Esophagus (tissue), 2 donors: ENCODE measurements at regions not wholly inside any gene's neighbourhood (a gene's known extent, or its start where the extent isn't known, plus 50 kb on each side); places are given as distances from the start of the nearest gene placed in this dataset.
"Not testable (repeated sequence)": the region's sequence is repeated elsewhere in the genome, so short reads cannot be mapped to it uniquely, and the experiment has no call there.

ENCODE experiments used
- H3K27ac ChIP-seq, 2 donors: one replicate each; pipeline ENCODE4 v1.5.1; 2013; ENCODE audit warnings: low read depth in 2 of 2, mild to moderate bottlenecking in 2 of 2, inconsistent platforms in 1 of 2, low read length in 1 of 2, moderate library complexity in 1 of 2
- H3K27me3 ChIP-seq, 2 donors: one replicate each; pipeline ENCODE4 v1.6.1; 2013; ENCODE audit warnings: low read length in 2 of 2, control low read depth in 1 of 2, mild to moderate bottlenecking in 1 of 2; ENCODE audit not compliant: insufficient read depth in 2 of 2, control insufficient read depth in 1 of 2
- H3K36me3 ChIP-seq, 2 donors: one replicate each; pipeline ENCODE4 v1.6.1; 2013; ENCODE audit warnings: low read length in 1 of 2; ENCODE audit not compliant: control insufficient read depth in 2 of 2, insufficient read depth in 2 of 2
- H3K4me1 ChIP-seq, 2 donors: one replicate each; pipeline ENCODE4 v1.6.1; 2013; ENCODE audit warnings: low read length in 1 of 2; ENCODE audit not compliant: control insufficient read depth in 2 of 2, insufficient read depth in 2 of 2
- H3K4me3 ChIP-seq, 2 donors: one replicate each; pipeline ENCODE4 v1.5.1; 2013; ENCODE audit warnings: low read length in 2 of 2, mild to moderate bottlenecking in 2 of 2, low read depth in 1 of 2, moderate library complexity in 1 of 2
- H3K9me3 ChIP-seq, 2 donors: one replicate each; pipeline ENCODE4 v1.6.1; 2013; ENCODE audit warnings: mild to moderate bottlenecking in 2 of 2, low read depth in 1 of 2, low read length in 1 of 2, moderate library complexity in 1 of 2; ENCODE audit not compliant: control insufficient read depth in 2 of 2, insufficient read depth in 1 of 2
- WGBS, 2 donors: extraction: QIAGEN DNeasy Blood & Tissue Kit; methylation state at CpG; one replicate each; pipeline ENCODE4 v1.1.7; 2013; 5-methylcytosine and 5-hydroxymethylcytosine counted together
- donor health status: healthy with polysubstance abuse.
- donor health status: Bipolar disorder and iron deficiency.

GRCh38 chr16:72637306-72637705 lies 410.6 kb downstream of the ZFHX3 start:
- no peak overlapping the region for H3K4me3 ChIP-seq
- H3K9me3 ChIP-seq = peaks cover 0 to 3% of the 10 kb centered on the region in 2 donors
- no peak overlapping the region for H3K27ac ChIP-seq
- no peaks in the 10 kb centered on the region for H3K27me3 ChIP-seq
- whole genome bisulfite sequencing, 2 donors = 56 to 73% methylated on average over 1 of the region's 1 CpG
- H3K36me3 ChIP-seq = no peaks in the 10 kb centered on the region
- no peaks in the 10 kb centered on the region for H3K4me1 ChIP-seq

DNA sequence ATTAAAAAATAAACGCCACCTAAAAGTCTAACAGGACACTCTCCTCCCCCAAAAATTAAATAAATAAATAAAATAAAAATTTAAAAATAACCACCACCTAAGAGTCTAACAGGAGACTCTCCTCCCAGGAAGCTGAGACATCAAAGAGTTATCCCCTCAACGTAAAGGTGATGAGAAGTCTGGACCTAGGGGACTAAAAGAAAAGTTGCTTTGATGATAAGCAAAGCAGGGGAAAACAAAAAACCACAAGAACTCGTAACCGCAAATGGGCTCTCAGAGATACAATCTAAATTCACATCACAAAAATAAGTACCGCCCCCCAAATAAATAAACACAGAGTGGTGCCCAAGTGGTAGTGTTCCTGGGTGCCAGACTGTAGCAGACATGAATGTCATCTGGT lies 412.2 kb downstream of the ZFHX3 start:
- Histone ChIP-seq H3K4me3 (no peak overlapping the region), H3K9me3 (peaks cover 0 to 3% of the 10 kb centered on the region in 2 donors), H3K4me1 (no peaks in the 10 kb centered on the region), H3K36me3 (no peaks in the 10 kb centered on the region), H3K27ac (no peak overlapping the region), H3K27me3 (no peaks in the 10 kb centered on the region)
- WGBS, 2 donors = 87 to 91% methylated on average over 5 of the region's 5 CpGs

GRCh38 chr16:72635104-72635503 lies 412.8 kb downstream of the ZFHX3 start:
- Histone ChIP-seq H3K4me1 (no peaks in the 10 kb centered on the region), H3K9me3 (peaks cover 0 to under 1% of the 10 kb centered on the region in 2 donors), H3K27me3 (no peaks in the 10 kb centered on the region), H3K27ac (no peak overlapping the region), H3K36me3 (no peaks in the 10 kb centered on the region), H3K4me3 (no peak overlapping the region)
- 85 to 91% methylated on average over 4 of the region's 4 CpGs for WGBS, 2 donors

DNA sequence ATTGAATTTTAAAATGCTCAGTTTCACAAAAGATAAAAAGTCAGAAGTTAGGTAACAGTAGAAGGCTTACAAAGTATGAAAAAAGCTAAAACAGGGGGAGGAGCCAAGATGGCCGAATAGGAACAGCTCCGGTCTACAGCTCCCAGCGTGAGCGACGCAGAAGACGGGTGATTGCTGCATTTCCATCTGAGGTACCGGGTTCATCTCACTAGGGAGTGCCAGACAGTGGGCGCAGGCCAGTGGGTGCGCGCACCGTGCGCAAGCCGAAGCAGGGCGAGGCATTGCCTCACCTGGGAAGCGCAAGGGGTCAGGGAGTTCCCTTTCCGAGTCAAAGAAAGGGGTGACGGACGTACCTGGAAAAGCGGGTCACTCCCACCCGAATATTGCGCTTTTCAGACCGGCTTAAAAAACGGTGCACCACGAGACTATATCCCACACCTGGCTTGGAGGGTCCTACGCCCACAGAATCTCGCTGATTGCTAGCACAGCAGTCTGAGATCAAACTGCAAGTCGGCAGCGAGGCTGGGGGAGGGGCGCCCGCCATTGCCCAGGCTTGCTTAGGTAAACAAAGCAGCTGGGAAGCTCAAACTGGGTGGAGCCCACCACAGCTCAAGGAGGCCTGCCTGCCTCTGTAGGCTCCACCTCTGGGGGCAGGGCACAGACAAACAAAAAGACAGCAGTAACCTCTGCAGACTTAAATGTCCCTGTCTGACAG lies 420.6 kb downstream of the ZFHX3 start:
- Histone ChIP-seq H3K4me3 (peak overlapping the region in 1 of 2 donors; percentile 22), H3K27ac (peak overlapping the region in 1 of 2 donors; percentile 55)
- H3K4me1 ChIP-seq, H3K36me3 ChIP-seq, H3K9me3 ChIP-seq, H3K27me3 ChIP-seq: not testable (repeated sequence)
- WGBS, 2 donors = 57 to 67% methylated on average over 15 to 29 of the region's 30 CpGs

GRCh38 chr16:72626623-72627022 lies 421.3 kb downstream of the ZFHX3 start:
- peak overlapping the region in 1 of 2 donors; percentile 3 for H3K4me3 ChIP-seq
- no peaks in the 10 kb centered on the region for H3K36me3 ChIP-seq
- H3K27ac ChIP-seq = no peak overlapping the region

GRCh38 chr16:72621651-72622050 lies 426.3 kb downstream of the ZFHX3 start:
- Histone ChIP-seq H3K27ac (no peak overlapping the region), H3K4me3 (no peak overlapping the region), H3K4me1 (no peaks in the 10 kb centered on the region), H3K36me3 (no peaks in the 10 kb centered on the region), H3K27me3 (no peaks in the 10 kb centered on the region), H3K9me3 (no peaks in the 10 kb centered on the region)
- WGBS, 2 donors = 67 to 85% methylated on average over 3 of the region's 3 CpGs

More at GRCh38 chr16:72626623-72627022, 421.3 kb downstream of the ZFHX3 start:
- H3K27me3 ChIP-seq = no peaks in the 10 kb centered on the region
- H3K9me3 ChIP-seq = no peaks in the 10 kb centered on the region
- H3K4me1 ChIP-seq = no peaks in the 10 kb centered on the region

- no peak overlapping the region for H3K4me3 ChIP-seq
- WGBS, 2 donors = 44 to 63% methylated on average over 2 of the region's 2 CpGs
- H3K27ac ChIP-seq = no peak overlapping the region
- no peaks in the 10 kb centered on the region for H3K36me3 ChIP-seq
- no peaks in the 10 kb centered on the region for H3K27me3 ChIP-seq
- H3K4me1 ChIP-seq = no peaks in the 10 kb centered on the region
- no peaks in the 10 kb centered on the region for H3K9me3 ChIP-seq
Measured at GRCh38 chr16:72620853-72621252, 427.1 kb downstream of the ZFHX3 start.

GRCh38 chr16:72620348-72620747 lies 427.6 kb downstream of the ZFHX3 start:
- Histone ChIP-seq H3K9me3 (no peaks in the 10 kb centered on the region), H3K4me1 (no peaks in the 10 kb centered on the region), H3K27ac (no peak overlapping the region), H3K4me3 (no peak overlapping the region), H3K36me3 (no peaks in the 10 kb centered on the region), H3K27me3 (no peaks in the 10 kb centered on the region)
- WGBS, 2 donors = 84 to 93% methylated on average over 4 of the region's 4 CpGs

DNA sequence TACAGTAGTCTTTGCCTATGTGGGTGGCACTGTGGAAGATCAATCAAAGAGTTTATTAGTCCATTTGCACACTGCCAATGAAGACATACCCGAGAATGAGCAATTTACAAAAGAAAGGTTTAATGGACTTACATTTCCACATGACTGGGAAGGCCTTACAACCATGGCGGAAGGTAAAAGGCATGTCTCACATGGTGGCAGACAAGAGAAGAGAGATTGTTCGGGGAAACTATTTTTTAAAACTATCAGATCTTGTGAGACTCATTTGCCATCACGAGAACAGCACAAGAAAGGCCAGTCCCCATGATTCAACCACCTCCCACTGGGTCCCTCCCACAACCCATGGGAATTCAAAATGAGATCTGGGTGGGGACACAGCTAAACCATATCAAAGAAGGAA lies 432.1 kb downstream of the ZFHX3 start:
- Histone ChIP-seq H3K27me3 (no peaks in the 10 kb centered on the region), H3K9me3 (no peaks in the 10 kb centered on the region), H3K27ac (no peak overlapping the region), H3K36me3 (no peaks in the 10 kb centered on the region), H3K4me1 (no peaks in the 10 kb centered on the region), H3K4me3 (no peak overlapping the region)
- WGBS, 2 donors = 92 to 98% methylated on average over 4 of the region's 4 CpGs

DNA sequence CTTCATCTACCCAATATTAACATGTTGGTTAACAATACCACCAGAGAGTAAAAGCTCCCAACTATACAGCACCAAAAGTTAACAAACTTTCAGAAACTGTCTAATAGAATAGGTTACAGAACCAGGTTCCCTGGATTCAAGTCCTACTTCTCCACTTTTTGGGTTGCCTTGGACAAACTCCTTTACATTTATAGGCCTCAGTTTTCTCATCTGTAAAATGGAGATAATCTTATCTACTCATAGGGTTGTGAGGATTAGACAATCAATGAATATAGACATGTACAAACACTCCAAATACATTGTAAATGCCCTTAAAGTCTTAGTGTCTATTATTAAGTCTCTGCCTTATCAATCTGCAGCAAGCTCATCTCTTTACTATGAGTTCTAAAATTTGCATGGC lies 435.2 kb downstream of the ZFHX3 start:
- no peaks in the 10 kb centered on the region for H3K9me3 ChIP-seq
- no peak overlapping the region for H3K27ac ChIP-seq
- no peaks in the 10 kb centered on the region for H3K36me3 ChIP-seq
- no peak overlapping the region for H3K4me3 ChIP-seq
- H3K27me3 ChIP-seq = no peaks in the 10 kb centered on the region
- H3K4me1 ChIP-seq = no peaks in the 10 kb centered on the region
